Colonic mucosa (tissue), 4 donors: ENCODE measurements at regions not wholly inside any gene's neighbourhood (a gene's known extent, or its start where the extent isn't known, plus 50 kb on each side); places are given as distances from the start of the nearest gene placed in this dataset.

Experiments used
- DNase-seq: peaks from one replicate; pipeline ENCODE4 v3.0.0-alpha.2; 2020
- H3K27ac ChIP-seq: fragments of 200-600 bp; one replicate; pipeline ENCODE4 v1.8.0; 2021
- H3K27me3 ChIP-seq: fragments of 200-600 bp; one replicate; pipeline ENCODE4 v1.8.0; 2021
- H3K36me3 ChIP-seq: fragments of 200-600 bp; one replicate; pipeline ENCODE4 v1.8.0; 2021
- H3K4me1 ChIP-seq: fragments of 200-600 bp; one replicate; pipeline ENCODE4 v1.8.0; 2021; ENCODE audit warnings: mild to moderate bottlenecking
- H3K4me3 ChIP-seq: fragments of 200-600 bp; one replicate; pipeline ENCODE4 v1.8.0; 2021
- H3K9ac ChIP-seq, 2 donors: one replicate each; pipeline ENCODE4 v1.7.0; 2013; ENCODE audit warnings: control low read depth in 2 of 2, low read depth in 2 of 2, low read length in 2 of 2
- H3K9me3 ChIP-seq: fragments of 200-600 bp; one replicate; pipeline ENCODE4 v1.8.0; 2021
- intact Hi-C: fragments of 100-400 bp; cut with DNase I; formaldehyde crosslinking; loops from one replicate; pipeline ENCODE4 v1.14.1; 2022
- TF ChIP-seq, protein P1 (sequence below): fragments of 200-600 bp; IDR thresholded peaks from one replicate; pipeline ENCODE4 v1.8.0; 2022; ENCODE audit warnings: antibody characterized with exemption, mild to moderate bottlenecking
- donor health status: healthy.
- donor health status: DM: no; HTN: no; CAD: no.
- donor health status: DM: no; HTN: no; CAD: no.

DNA sequence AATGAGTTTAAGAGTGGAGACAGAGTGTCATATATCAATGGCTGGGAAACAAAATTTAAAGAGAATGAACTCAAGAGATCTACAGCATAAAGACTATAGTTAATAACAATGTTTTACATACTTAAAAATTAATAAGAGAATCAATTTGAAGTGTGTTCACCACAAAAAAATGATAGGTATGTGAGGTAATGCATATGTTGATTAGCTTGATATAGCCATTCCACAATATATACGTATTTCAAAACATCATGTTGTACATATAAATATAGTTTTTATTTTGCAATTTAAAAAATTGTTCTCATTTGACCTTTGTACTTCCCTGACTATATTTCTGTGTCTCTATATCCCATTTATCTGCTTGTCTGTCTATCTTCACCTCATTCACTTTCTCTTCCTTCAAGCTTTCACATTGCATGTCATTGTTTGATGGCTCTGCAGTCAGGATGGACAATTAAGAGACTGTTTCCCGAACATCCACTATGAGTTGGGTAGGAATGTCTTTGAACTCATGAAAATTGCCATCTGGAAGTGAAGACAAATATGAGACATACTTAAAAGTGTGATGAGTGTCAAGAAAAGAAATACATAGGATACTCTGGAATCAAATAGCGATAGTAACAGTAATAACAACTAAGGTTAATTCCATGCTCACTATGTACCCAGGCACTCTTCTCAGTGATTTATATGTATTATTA lies 359.9 kb upstream of the ACTBL2 start:
- intact Hi-C loops: no loop called here
- TF ChIP-seq, protein P1, sequence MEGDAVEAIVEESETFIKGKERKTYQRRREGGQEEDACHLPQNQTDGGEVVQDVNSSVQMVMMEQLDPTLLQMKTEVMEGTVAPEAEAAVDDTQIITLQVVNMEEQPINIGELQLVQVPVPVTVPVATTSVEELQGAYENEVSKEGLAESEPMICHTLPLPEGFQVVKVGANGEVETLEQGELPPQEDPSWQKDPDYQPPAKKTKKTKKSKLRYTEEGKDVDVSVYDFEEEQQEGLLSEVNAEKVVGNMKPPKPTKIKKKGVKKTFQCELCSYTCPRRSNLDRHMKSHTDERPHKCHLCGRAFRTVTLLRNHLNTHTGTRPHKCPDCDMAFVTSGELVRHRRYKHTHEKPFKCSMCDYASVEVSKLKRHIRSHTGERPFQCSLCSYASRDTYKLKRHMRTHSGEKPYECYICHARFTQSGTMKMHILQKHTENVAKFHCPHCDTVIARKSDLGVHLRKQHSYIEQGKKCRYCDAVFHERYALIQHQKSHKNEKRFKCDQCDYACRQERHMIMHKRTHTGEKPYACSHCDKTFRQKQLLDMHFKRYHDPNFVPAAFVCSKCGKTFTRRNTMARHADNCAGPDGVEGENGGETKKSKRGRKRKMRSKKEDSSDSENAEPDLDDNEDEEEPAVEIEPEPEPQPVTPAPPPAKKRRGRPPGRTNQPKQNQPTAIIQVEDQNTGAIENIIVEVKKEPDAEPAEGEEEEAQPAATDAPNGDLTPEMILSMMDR: no peak
- Histone ChIP-seq H3K36me3 (no peaks in the 10 kb centered on the region), H3K27me3 (no peaks in the 10 kb centered on the region), H3K9ac (no peak overlapping the region), H3K4me1 (no peaks in the 10 kb centered on the region), H3K4me3 (no peak overlapping the region), H3K27ac (no peak overlapping the region), H3K9me3 (no peaks in the 10 kb centered on the region)
- DNase-seq: no peak

DNA sequence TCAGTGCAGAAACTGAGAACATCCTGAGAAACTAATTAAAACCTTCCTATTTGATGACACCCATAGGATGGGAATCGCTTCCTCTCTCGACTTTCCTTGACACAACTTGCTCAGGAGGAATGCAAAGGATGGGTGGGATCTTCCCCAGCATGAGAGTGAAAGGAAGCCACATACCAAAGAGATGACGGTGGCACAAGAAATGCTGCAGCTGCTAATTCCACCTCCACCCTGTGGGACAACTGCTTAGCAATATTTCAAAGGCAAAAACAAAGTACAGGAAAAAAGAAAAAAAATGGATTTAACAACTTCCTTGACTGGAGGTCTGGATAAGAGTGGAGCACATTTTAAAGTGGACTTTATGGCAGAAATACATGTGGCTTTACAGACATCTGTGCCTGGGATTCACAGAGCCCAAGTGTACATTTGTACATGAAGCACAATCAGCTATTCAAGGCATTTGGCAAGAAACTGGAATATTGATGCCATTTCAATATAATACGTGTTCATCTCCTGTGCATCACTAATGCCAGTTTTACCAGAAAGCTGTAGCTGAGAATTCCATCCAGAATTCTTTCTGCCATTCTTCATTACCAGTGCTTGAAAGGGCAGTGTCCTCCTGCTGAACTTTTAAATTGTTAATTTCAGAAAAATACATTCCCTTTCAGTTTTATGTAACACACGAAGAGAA lies 359.2 kb upstream of the ACTBL2 start:
- Histone ChIP-seq H3K4me3 (no peak overlapping the region), H3K36me3 (no peaks in the 10 kb centered on the region), H3K9ac (no peak overlapping the region), H3K4me1 (no peaks in the 10 kb centered on the region), H3K27ac (no peak overlapping the region), H3K9me3 (no peaks in the 10 kb centered on the region), H3K27me3 (no peaks in the 10 kb centered on the region)
- DNase-seq: no peak
- TF ChIP-seq, protein P1: no peak
- intact Hi-C loops: no loop called here

DNA sequence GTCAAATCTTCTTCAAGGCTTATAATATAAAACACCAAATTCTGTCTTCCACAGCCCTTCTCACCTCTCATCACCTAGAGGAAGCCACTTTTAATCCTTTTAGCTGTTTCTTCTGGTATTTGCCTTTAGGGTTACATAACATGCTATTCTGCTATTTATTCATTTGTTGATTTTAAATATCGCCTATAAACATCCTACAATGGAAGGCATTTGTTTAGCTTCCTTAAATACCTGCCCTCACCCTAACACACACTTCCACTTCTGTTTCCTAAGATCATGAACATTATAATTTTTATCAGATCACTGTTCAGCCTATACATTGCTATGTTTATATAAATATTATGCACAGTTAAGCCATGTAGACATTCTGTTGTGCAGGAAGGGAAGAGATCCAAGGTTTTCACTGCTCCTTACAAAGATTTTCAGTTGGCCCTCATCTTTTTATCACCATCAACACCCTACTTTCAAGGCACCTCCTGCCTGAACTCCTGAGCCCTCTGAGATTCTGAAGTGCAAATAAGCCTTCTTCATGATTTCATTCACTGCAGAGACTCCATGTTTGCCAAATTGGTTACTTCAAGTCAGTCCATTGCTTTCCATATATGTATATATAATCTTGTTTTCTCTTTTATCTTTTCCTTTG lies 356.9 kb upstream of the ACTBL2 start:
- Histone ChIP-seq H3K9me3 (no peaks in the 10 kb centered on the region), H3K9ac (no peak overlapping the region), H3K27ac (no peak overlapping the region), H3K4me3 (no peak overlapping the region), H3K36me3 (no peaks in the 10 kb centered on the region), H3K27me3 (no peaks in the 10 kb centered on the region), H3K4me1 (no peaks in the 10 kb centered on the region)
- intact Hi-C loops: no loop called here
- DNase-seq: no peak
- TF ChIP-seq, protein P1: no peak

DNA sequence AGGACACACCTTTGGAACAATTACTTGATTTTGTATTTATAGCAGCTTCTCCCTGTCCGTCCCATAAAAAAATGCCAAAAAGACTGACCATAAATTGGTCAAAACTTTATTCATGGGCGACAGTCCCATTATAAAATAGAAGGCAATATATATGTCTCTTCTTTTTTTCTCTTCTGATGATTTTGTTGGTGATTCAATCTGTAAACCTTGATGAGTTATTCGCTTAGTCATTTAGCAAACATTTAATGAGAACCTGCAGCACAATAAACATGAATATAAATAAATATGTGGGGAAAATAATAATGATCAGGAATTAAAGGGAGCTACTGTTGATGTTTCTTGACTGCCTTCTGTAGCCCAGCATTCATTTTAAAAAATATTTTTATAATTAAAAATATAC lies 356.4 kb upstream of the ACTBL2 start:
- TF ChIP-seq, protein P1: no peak
- Histone ChIP-seq H3K27ac (no peak overlapping the region), H3K4me1 (no peaks in the 10 kb centered on the region), H3K9ac (no peak overlapping the region), H3K4me3 (no peak overlapping the region), H3K9me3 (no peaks in the 10 kb centered on the region), H3K36me3 (no peaks in the 10 kb centered on the region), H3K27me3 (no peaks in the 10 kb centered on the region)
- intact Hi-C loops: no loop called here
- no peak for DNase-seq

DNA sequence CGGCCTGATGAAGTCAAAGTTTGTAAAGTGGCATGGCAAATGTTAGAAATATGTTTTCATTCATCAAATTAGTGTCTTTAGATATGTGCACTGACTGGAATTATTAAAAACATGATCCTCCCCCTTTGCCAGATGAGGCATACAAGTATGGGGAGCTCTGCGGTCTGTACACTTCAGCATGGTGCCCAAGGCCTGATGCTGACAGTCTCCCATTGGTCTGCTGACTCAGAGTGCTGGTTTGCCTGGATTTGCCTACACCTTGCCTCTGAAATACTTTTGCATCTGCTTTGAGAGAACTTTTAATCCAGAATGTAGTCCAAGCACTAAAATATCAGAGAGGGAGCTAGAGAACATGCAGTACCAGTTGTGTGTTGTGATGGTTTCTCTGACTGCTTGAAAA lies 354.3 kb upstream of the ACTBL2 start:
- no peak for DNase-seq
- Histone ChIP-seq H3K9me3 (no peaks in the 10 kb centered on the region), H3K4me1 (no peaks in the 10 kb centered on the region), H3K4me3 (no peak overlapping the region), H3K27me3 (no peaks in the 10 kb centered on the region), H3K36me3 (no peaks in the 10 kb centered on the region), H3K9ac (no peak overlapping the region), H3K27ac (no peak overlapping the region)
- TF ChIP-seq, protein P1: no peak
- intact Hi-C loops: no loop called here
